ENCODE measurements at regions not wholly inside any gene's neighbourhood (a gene's known extent, or its start where the extent isn't known, plus 50 kb on each side); places are given as distances from the start of the nearest gene placed in this dataset.
A peak's percentile ranks its signal among the peaks of the same experiment; 100 is the strongest.
"Not testable (repeated sequence)": the region's sequence is repeated elsewhere in the genome, so short reads cannot be mapped to it uniquely, and the experiment has no call there.

GRCh38 chr3:196135693-196136639, 54.1 kb upstream of the TFRC start:
- Histone ChIP-seq H3K36me3 (no peaks in the 10 kb centered on the region), H3K4me1 (no peaks in the 10 kb centered on the region; the same call in 1 of the 2 replicates), H3K9me3 (no peaks in the 10 kb centered on the region), H3K4me3 (ENCODE audit: low read depth, low read length) (no peak overlapping the region), H3K27me3 (no peaks in the 10 kb centered on the region)
- no peak for TF ChIP-seq CTCF (IDR thresholded peaks at IDR 0.05; ENCODE audit: low read depth, low read length)
- peak; percentile 33 for DNase-seq

GRCh38 chr3:196134691-196135090, 52.8 kb upstream of the TFRC start:
- Histone ChIP-seq H3K4me1 (no peaks in the 10 kb centered on the region; the same call in 1 of the 2 replicates), H3K36me3 (no peaks in the 10 kb centered on the region), H3K27me3 (no peaks in the 10 kb centered on the region), H3K4me3 (ENCODE audit: low read depth, low read length) (no peak overlapping the region), H3K9me3 (no peaks in the 10 kb centered on the region)
- no peak for DNase-seq
- TF ChIP-seq CTCF (IDR thresholded peaks at IDR 0.05; ENCODE audit: low read depth, low read length) = no peak

DNA sequence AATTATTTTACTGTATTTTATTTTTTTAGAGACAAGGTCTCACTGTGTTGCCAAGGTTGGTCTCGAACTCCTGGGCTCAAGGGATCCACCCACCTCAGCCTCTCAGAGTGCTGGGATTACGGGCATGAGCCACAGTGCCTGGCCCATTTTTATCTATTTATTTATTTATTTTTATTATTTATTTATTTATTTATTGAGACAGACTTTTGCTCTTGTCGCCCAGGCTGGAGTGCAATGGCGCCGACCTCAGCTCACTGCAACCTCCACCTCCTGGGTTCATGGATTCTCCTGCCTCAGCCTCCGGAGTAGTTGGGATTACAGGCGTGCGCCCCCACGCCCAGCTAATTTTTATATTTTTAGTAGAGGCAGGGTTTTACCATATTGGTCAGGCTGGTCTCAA, 52.0 kb upstream of the TFRC start:
- H3K36me3 ChIP-seq; H3K4me3 ChIP-seq (ENCODE audit: low read depth, low read length); H3K27me3 ChIP-seq; DNase-seq; H3K4me1 ChIP-seq; H3K9me3 ChIP-seq: not testable (repeated sequence)

DNA sequence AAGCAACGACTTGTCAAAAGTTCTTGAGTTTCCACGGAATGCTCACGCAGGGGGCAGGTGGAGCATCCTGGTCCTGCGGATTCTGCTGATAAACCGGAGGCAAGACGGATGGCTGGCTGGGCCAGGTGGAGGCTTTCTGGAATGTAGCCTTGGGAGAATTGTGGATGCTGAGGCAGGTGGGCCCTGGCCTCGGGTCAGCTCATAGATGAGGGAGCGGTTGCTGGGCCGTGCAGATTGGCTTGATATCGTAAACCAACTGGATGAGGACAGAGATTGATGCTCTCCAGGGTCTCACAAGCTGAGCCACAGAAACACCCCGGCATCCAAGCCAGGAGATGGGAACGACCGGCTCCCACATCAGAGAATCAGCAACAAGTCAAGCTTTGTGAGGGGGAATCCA, 50.0 kb upstream of the TFRC start:
- TF ChIP-seq CTCF (IDR thresholded peaks at IDR 0.05; ENCODE audit: low read depth, low read length) = no peak
- no peaks in the 10 kb centered on the region for H3K36me3 ChIP-seq
- no peaks in the 10 kb centered on the region for H3K9me3 ChIP-seq
- no peaks in the 10 kb centered on the region; the same call in 1 of the 2 replicates for H3K4me1 ChIP-seq
- no peaks in the 10 kb centered on the region for H3K27me3 ChIP-seq
- no peak overlapping the region for H3K4me3 ChIP-seq (ENCODE audit: low read depth, low read length)
- DNase-seq = no peak
